HG02759 (cell line): ENCODE measurements at regions not wholly inside any gene's neighbourhood (a gene's known extent, or its start where the extent isn't known, plus 50 kb on each side); places are given as distances from the start of the nearest gene placed in this dataset.
A peak's percentile ranks its signal among the peaks of the same experiment; 100 is the strongest.

Experiments used
- ATAC-seq: cut with Tn5 transposase; IDR thresholded peaks from one replicate; pipeline ENCODE4 v1.9.1; 2021; ENCODE audit warnings: mild to moderate bottlenecking, moderate library complexity; ENCODE audit not compliant: unreplicated experiment

GRCh38 chr10:21175797-21176196 lies 278.7 kb upstream of the NEBL start:
- ATAC-seq = no peak

GRCh38 chr10:21174715-21175495 lies 277.8 kb upstream of the NEBL start:
- ATAC-seq = no peak

GRCh38 chr10:21173802-21174714 lies 276.9 kb upstream of the NEBL start:
- peak; percentile 69 for ATAC-seq

- ATAC-seq = peak; percentile 3
Measured at GRCh38 chr10:21172930-21173801, 276.1 kb upstream of the NEBL start.

GRCh38 chr10:21172542-21172929 lies 275.4 kb upstream of the NEBL start:
- no peak for ATAC-seq

- ATAC-seq = no peak
Measured at GRCh38 chr10:21171936-21172541, 274.9 kb upstream of the NEBL start.

- ATAC-seq = no peak
Measured at GRCh38 chr10:21171197-21171935, 274.3 kb upstream of the NEBL start.

GRCh38 chr10:21170216-21170615 lies 273.1 kb upstream of the NEBL start:
- no peak for ATAC-seq

- ATAC-seq = no peak
Measured at GRCh38 chr10:21169271-21169670, 272.2 kb upstream of the NEBL start.

- ATAC-seq = no peak
Measured at GRCh38 chr10:21167288-21168010, 270.3 kb upstream of the NEBL start.

GRCh38 chr10:21166557-21167287 lies 269.6 kb upstream of the NEBL start:
- ATAC-seq = no peak

GRCh38 chr10:21165489-21165888 lies 268.4 kb upstream of the NEBL start:
- ATAC-seq = no peak

GRCh38 chr10:21164687-21165086 lies 267.6 kb upstream of the NEBL start:
- ATAC-seq = no peak

- no peak for ATAC-seq
Measured at GRCh38 chr10:21162948-21163347, 265.8 kb upstream of the NEBL start.

GRCh38 chr10:21161647-21162046 lies 264.5 kb upstream of the NEBL start:
- ATAC-seq = no peak

- no peak for ATAC-seq
Measured at GRCh38 chr10:21161090-21161625, 264.0 kb upstream of the NEBL start.

- ATAC-seq = no peak
Measured at GRCh38 chr10:21160116-21160515, 263.0 kb upstream of the NEBL start.

GRCh38 chr10:21159669-21160068 lies 262.6 kb upstream of the NEBL start:
- no peak for ATAC-seq
